Stimulated activated effector memory CD8-positive, alpha-beta T cell treated with anti-CD3 and anti-CD28 coated beads, Interleukin-12 subunit alpha, Interleukin-12 subunit beta, amount 100 ng/mL, for 72 hours (primary cell): ENCODE measurements at regions not wholly inside any gene's neighbourhood (a gene's known extent, or its start where the extent isn't known, plus 50 kb on each side); places are given as distances from the start of the nearest gene placed in this dataset.

Source experiments
- ATAC-seq: fragments of 150-1000 bp; cut with Tn5 transposase; 2 replicates; pipeline ENCODE4 v1.10.0; 2021
- DNase-seq, 2 donors: peaks; one replicate each; pipeline ENCODE4 v3.0.0; 2021 to 2022; ENCODE audit warnings: low spot score in 2 of 2
- H3K27ac Mint-ChIP-seq: one replicate; pipeline ENCODE4 v1.8.0; 2022; ENCODE audit warnings: mild to moderate bottlenecking, mixed read lengths
- H3K36me3 Mint-ChIP-seq: one replicate; pipeline ENCODE4 v1.8.0; 2022; ENCODE audit warnings: mild to moderate bottlenecking, mixed read lengths
- H3K4me1 Mint-ChIP-seq: one replicate; pipeline ENCODE4 v1.8.0; 2022; ENCODE audit warnings: mixed read lengths
- H3K4me3 Mint-ChIP-seq: one replicate; pipeline ENCODE4 v1.8.0; 2022; ENCODE audit warnings: mild to moderate bottlenecking, mixed read lengths
- H3K9me3 Mint-ChIP-seq: one replicate; pipeline ENCODE4 v1.8.0; 2022; ENCODE audit warnings: mixed read lengths

DNA sequence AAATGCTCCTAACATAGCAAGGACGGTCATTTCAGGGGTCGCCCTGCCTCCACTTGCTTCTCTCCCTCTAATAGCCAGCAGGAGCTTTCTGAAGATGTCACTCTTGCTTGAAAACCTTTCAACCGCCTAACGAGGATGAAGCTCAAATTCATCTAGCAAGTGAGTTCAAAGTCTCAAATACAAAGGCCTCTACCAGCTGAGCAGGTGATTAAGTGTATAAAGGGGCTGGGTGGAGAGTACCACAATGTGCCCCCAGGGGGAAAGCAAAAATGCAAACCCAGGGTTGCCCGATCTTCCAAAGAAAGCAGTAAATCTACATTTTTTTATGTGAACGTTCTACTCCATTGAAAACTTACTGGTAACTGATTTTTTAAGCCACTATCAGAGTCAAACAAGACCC lies 50.4 kb upstream of the GRIP2 start:
- H3K36me3 Mint-ChIP-seq, result no peaks in the 10 kb centered on the region
- no peak for ATAC-seq
- H3K27ac Mint-ChIP-seq, result no peak overlapping the region
- no peak for DNase-seq
- no peak overlapping the region for H3K4me3 Mint-ChIP-seq
- no peaks in the 10 kb centered on the region for H3K9me3 Mint-ChIP-seq
- H3K4me1 Mint-ChIP-seq, result no peaks in the 10 kb centered on the region

DNA sequence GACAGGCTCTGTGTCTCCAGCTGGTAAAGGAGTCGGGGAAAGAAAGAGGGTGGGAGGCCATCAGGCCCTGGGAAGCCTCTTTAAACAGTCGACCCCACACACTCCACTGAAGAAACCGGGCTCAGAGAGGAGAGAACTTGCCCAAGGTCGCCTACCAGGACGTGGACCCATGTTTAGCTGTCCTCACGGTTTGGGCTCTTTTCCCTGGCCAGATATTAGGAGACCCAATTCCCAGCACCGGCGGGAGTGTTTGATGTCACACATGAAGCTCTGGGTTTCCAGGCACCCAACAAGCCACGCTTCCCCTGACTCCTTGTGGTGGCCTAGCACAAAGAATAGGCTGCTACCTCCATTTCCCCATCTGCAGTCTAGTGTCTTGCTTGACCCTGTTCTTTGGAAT lies 52.2 kb upstream of the GRIP2 start:
- DNase-seq (no peak), ATAC-seq (no peak)
- Mint-ChIP-seq H3K4me1 (no peaks in the 10 kb centered on the region), H3K27ac (no peak overlapping the region), H3K9me3 (no peaks in the 10 kb centered on the region), H3K4me3 (no peak overlapping the region), H3K36me3 (no peaks in the 10 kb centered on the region)

DNA sequence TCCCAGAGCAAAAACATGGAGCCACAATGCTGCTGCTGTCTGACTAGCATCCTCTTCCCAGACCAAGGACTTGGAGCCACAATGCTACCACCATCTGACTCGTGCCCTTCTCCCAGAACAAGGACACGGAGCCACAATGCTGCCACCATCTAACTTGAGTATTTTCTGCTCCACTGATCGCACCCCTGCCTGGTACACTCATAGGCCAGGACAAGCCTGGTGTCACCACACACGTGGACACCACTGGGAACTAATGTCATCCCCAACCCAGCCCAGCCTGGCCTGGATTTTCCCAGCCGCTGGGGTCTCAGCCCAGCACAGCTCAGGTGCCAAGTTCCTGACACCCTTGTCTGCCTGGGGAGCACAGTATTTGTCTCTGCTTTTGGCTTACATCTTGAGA lies 52.7 kb upstream of the GRIP2 start:
- Mint-ChIP-seq H3K4me3 (no peak overlapping the region), H3K9me3 (no peaks in the 10 kb centered on the region), H3K27ac (no peak overlapping the region), H3K4me1 (no peaks in the 10 kb centered on the region), H3K36me3 (no peaks in the 10 kb centered on the region)
- no peak for DNase-seq
- no peak for ATAC-seq

DNA sequence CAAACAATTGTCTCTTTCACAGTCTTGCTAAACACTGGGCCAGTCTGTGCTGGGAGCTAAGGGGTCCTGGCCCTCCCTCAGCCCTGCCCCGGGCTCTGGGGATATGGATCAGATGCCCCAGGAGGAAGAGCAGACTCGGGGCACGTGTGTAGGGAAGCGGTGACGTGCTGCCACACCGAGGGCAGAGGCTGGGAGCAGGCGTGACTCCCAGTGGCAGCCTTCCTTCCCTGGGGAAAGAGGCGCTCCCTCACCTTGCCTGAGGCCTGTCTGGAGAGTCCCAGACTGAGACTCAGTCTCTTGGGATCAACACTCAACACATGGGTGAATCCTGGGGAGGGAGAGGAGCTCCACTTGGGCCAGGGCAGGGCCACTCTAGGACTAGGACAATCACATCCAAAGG lies 54.1 kb upstream of the GRIP2 start:
- no peak for ATAC-seq

DNA sequence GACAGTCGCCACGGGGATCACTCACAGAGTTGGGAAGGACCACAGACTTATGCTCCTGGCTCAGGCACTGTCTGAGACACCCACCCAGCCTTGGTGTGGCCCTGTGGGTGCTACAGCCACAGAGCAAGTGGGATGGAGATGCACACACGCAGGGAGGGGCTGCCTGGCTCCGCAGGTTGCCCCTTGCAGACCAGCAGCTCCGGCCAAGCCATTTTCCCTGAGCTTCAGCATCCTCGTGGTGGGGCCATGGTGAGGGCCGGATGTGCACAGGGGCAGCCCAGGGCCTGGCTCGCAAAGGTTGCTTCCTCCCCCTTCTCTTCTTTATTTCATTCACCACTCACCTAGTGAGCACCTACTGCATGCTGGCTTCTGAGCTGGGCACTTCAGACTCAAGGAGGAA lies 55.4 kb upstream of the GRIP2 start:
- no peak overlapping the region for H3K4me3 Mint-ChIP-seq
- H3K9me3 Mint-ChIP-seq, result peaks cover 8% of the 10 kb centered on the region
- no peak for ATAC-seq
- H3K4me1 Mint-ChIP-seq, result peaks cover 9% of the 10 kb centered on the region
- no peak for DNase-seq
- no peak overlapping the region for H3K27ac Mint-ChIP-seq
- no peaks in the 10 kb centered on the region for H3K36me3 Mint-ChIP-seq

More for the DNA sequence above, 54.1 kb upstream of the GRIP2 start:
- Mint-ChIP-seq H3K36me3 (no peaks in the 10 kb centered on the region), H3K27ac (no peak overlapping the region), H3K4me3 (no peak overlapping the region), H3K4me1 (peaks cover 9% of the 10 kb centered on the region), H3K9me3 (peaks cover 8% of the 10 kb centered on the region)
- DNase-seq, result no peak

DNA sequence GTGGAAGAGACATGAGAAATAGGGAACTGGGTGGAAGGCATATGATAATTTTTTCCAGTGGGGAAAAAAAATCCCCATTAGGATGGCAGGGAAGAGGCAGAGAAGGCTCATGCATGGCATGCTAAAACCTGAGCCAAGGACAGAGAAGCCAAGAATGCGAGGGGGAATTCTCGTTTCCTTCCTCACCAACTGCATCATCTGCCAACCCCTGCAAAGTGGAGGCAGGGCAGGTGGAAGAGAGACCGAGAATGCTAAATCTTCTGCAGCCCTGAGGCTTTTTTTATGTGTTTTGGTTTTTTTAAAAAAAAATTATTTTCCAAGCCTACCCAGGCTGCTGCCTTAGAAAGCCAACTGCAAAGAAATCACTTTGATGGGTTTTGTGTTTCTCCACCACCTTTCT lies 54.3 kb upstream of the CCDC174 start:
- ATAC-seq, result no peak
- no peak for DNase-seq
- H3K4me1 Mint-ChIP-seq, result peaks cover 9% of the 10 kb centered on the region
- no peak overlapping the region for H3K27ac Mint-ChIP-seq
- peaks cover 8% of the 10 kb centered on the region for H3K9me3 Mint-ChIP-seq
- no peak overlapping the region for H3K4me3 Mint-ChIP-seq
- no peaks in the 10 kb centered on the region for H3K36me3 Mint-ChIP-seq

DNA sequence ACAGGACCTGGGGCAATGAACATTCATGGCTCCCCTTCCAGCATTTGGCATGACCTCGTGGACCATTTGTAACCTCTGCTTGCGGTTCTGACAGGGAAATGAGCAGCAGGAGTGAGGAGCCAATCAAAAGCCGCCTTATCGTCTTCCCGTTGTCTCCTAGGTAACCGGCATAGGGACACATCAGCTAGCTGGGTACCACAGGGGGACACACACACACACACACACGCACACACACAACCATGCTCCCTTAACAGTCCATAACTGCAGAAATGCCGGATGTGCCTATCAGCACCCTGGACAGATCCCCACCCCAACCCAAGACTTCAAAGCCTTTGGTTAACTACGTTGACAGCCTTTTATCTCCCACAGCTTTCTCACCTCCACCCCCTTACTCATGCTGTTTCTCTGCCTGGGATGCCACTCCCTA lies 53.4 kb upstream of the CCDC174 start:
- no peaks in the 10 kb centered on the region for H3K36me3 Mint-ChIP-seq
- peak in 1 of 2 donors; percentile 55 for DNase-seq
- peaks cover 9% of the 10 kb centered on the region for H3K4me1 Mint-ChIP-seq
- H3K4me3 Mint-ChIP-seq, result no peak overlapping the region
- no peak overlapping the region for H3K27ac Mint-ChIP-seq
- ATAC-seq, result peak; percentile 29
- H3K9me3 Mint-ChIP-seq, result peaks cover 9% of the 10 kb centered on the region

DNA sequence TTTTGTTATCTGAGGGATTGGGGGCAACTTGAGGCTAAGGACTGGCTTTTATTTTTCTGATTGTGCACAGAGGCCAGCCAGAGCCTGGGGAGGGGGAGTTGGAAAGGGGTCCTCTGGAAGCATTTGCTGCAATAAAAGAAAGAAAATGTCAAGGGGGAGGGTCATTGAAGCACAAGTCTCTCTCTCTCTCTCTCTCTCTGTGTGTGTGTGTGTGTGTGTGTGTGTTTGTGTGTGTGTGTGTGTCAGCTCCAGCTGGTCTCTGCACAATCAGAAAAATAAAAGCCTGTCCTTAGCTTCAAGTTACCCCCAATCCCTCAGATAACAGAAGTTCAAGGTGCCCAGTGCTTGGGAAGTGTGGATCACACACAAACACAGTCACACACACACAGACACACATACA lies 52.1 kb upstream of the CCDC174 start:
- ATAC-seq (no peak), DNase-seq (no peak)
- Mint-ChIP-seq H3K4me1 (peaks cover 9% of the 10 kb centered on the region), H3K9me3 (peaks cover 12% of the 10 kb centered on the region), H3K27ac (no peak overlapping the region), H3K4me3 (no peak overlapping the region), H3K36me3 (no peaks in the 10 kb centered on the region)

DNA sequence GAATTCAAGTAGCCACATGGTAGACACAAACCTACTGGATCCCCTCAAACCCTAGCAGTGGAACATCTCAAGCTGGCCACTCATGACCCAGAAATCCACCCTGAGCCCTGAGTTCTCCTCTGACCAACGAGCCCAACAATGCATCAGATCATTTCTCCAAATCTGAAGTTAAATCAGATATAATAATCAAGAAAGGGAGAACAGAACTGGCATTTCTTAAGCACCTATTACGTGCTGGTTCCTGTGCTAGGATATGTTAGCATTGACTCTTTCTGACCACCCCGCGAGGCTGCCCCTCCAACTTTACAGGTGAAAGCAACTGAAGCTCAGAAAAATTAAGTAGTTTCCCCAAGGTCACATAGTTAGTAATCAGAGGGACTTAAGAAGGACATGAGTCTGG lies 51.5 kb upstream of the CCDC174 start:
- no peak for ATAC-seq
- Mint-ChIP-seq H3K36me3 (no peaks in the 10 kb centered on the region), H3K27ac (no peak overlapping the region), H3K4me3 (no peak overlapping the region), H3K4me1 (peaks cover 9% of the 10 kb centered on the region), H3K9me3 (peaks cover 12% of the 10 kb centered on the region)
- no peak for DNase-seq

DNA sequence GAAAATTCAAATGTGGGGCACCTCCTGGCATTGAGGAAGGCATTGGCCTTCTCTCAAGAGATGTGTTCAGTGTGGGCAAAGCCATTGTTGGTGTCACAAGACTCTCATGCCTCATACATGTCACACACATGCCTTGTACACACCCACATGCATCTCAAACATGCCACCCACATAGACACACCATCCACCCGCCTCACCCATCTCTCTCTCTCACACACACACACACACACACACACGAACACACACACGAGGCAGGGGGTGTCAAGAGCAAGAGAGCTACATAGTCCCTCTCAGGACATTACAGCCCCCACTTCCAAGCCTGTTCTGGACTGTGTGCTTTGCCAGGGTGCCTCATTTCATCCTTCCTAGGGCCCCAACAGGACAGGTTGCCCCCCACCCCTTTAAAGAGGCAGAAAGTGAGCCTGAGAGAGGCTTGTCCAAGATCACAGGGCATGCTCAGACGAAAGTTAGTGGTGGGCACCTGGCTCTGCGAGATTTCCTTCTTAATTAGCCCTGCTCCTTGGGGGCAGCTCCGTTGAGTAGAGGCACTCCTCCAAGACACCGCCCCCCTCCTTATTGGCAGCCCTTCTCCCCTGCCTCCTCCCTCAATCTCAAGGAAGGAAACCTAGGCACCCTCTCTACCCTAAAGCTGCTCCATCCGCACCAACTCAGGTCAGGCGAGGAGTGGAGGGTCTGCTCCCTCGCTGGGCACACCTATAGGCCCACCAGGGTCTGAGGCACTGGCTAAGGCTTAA lies 50.5 kb upstream of the CCDC174 start:
- H3K4me1 Mint-ChIP-seq, result peaks cover 9% of the 10 kb centered on the region

DNA sequence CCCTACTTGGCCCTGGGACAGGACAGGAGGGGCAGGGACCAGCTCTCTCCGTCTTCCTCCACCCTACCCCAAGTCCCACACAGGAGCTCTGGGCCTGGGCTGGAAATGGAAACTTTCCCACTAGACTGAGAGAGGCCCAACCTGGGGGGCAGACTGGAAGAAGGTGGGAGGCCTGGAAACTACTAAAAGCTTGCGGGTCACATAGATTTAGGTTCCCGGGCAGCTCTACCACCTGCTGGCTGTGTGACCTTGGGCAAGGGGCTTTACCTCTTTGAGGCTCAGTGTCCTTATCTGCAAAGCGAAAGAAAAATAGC lies 49.9 kb upstream of the CCDC174 start:
- H3K36me3 Mint-ChIP-seq, result no peaks in the 10 kb centered on the region
- H3K27ac Mint-ChIP-seq, result no peak overlapping the region
- ATAC-seq, result no peak
- DNase-seq, result no peak
- no peak overlapping the region for H3K4me3 Mint-ChIP-seq
- H3K9me3 Mint-ChIP-seq, result peaks cover 12% of the 10 kb centered on the region
- peaks cover 9% of the 10 kb centered on the region for H3K4me1 Mint-ChIP-seq

More for the DNA sequence above, 50.5 kb upstream of the CCDC174 start:
- Mint-ChIP-seq H3K36me3 (no peaks in the 10 kb centered on the region), H3K9me3 (peaks cover 12% of the 10 kb centered on the region), H3K27ac (no peak overlapping the region), H3K4me3 (no peak overlapping the region)
- ATAC-seq (no peak), DNase-seq (no peak)
